K562 (cell line): ENCODE measurements at regions not wholly inside any gene's neighbourhood (a gene's known extent, or its start where the extent isn't known, plus 50 kb on each side); places are given as distances from the start of the nearest gene placed in this dataset.

ENCODE experiments used
- ZBTB8A ChIP-seq: fragments of 450-650 bp; IDR thresholded peaks from 2 replicates; pipeline ENCODE4 v1.6.1; 2018; ENCODE audit warnings: mild to moderate bottlenecking, moderate library complexity; ENCODE audit not compliant: partially characterized antibody
- ZSCAN32 ChIP-seq: fragments of 450-650 bp; formaldehyde crosslinking; IDR thresholded peaks from 2 replicates; pipeline ENCODE4 v1.4.0; 2020; ENCODE audit warnings: mild to moderate bottlenecking, moderate library complexity

- TF ChIP-seq ZBTB8A: no peak
- TF ChIP-seq ZSCAN32: no peak
These were observed 230.7 kb downstream of the RPS24 start for GRCh38 chr10:78264361-78264760.
